Stimulated activated CD4-positive, alpha-beta T cell treated with anti-CD3 and anti-CD28 coated beads, Interleukin-15, amount 100 ng/mL, for 1 hour (primary cell): ENCODE measurements at regions not wholly inside any gene's neighbourhood (a gene's known extent, or its start where the extent isn't known, plus 50 kb on each side); places are given as distances from the start of the nearest gene placed in this dataset.
A peak's percentile ranks its signal among the peaks of the same experiment; 100 is the strongest.
"Not testable (repeated sequence)": the region's sequence is repeated elsewhere in the genome, so short reads cannot be mapped to it uniquely, and the experiment has no call there.

Experiments
- DNase-seq, 2 donors: peaks; one replicate each; pipeline ENCODE4 v3.0.0-alpha.2; 2020; ENCODE audit warnings: low read depth in 1 of 2, low spot score in 1 of 2

- DNase-seq = no peak
Observed at GRCh38 chr5:158212917-158213316, 354.0 kb upstream of the CLINT1 start.

GRCh38 chr5:158212237-158212636, 353.3 kb upstream of the CLINT1 start:
- no peak for DNase-seq

- DNase-seq = no peak
Observed at GRCh38 chr5:158209219-158209908, 350.4 kb upstream of the CLINT1 start.

- no peak for DNase-seq
Observed at GRCh38 chr5:158207733-158208132, 348.8 kb upstream of the CLINT1 start.

- DNase-seq = no peak
Observed at GRCh38 chr5:158205992-158206391, 347.0 kb upstream of the CLINT1 start.

GRCh38 chr5:158203261-158203660, 344.3 kb upstream of the CLINT1 start:
- DNase-seq = no peak

GRCh38 chr5:158202801-158203200, 343.9 kb upstream of the CLINT1 start:
- DNase-seq = no peak

GRCh38 chr5:158200619-158201018, 341.7 kb upstream of the CLINT1 start:
- DNase-seq = no peak

GRCh38 chr5:158198636-158199035, 339.7 kb upstream of the CLINT1 start:
- no peak for DNase-seq

- no peak for DNase-seq
Observed at GRCh38 chr5:158195416-158196210, 336.7 kb upstream of the CLINT1 start.

- no peak for DNase-seq
Observed at GRCh38 chr5:158194561-158194976, 335.6 kb upstream of the CLINT1 start.

- DNase-seq = not testable (repeated sequence)
Observed at GRCh38 chr5:158193395-158193794, 334.4 kb upstream of the CLINT1 start.

GRCh38 chr5:158180407-158180806, 321.5 kb upstream of the CLINT1 start:
- no peak for DNase-seq

GRCh38 chr5:158179271-158179670, 320.3 kb upstream of the CLINT1 start:
- DNase-seq = no peak

GRCh38 chr5:158178535-158178934, 319.6 kb upstream of the CLINT1 start:
- no peak for DNase-seq

GRCh38 chr5:158177146-158177545, 318.2 kb upstream of the CLINT1 start:
- DNase-seq = no peak

GRCh38 chr5:158175934-158176481, 317.1 kb upstream of the CLINT1 start:
- DNase-seq = no peak

GRCh38 chr5:158174918-158175851, 316.2 kb upstream of the CLINT1 start:
- peak in 1 of 2 donors; percentile 20 for DNase-seq

GRCh38 chr5:158174026-158174425, 315.1 kb upstream of the CLINT1 start:
- no peak for DNase-seq

GRCh38 chr5:158172005-158172404, 313.1 kb upstream of the CLINT1 start:
- DNase-seq = no peak

GRCh38 chr5:158170534-158170933, 311.6 kb upstream of the CLINT1 start:
- no peak for DNase-seq
